AG04450 (cell line): ENCODE measurements at regions not wholly inside any gene's neighbourhood (a gene's known extent, or its start where the extent isn't known, plus 50 kb on each side); places are given as distances from the start of the nearest gene placed in this dataset.

Experiments
- CTCF ChIA-PET: fragments of 300-600, 350-600 bp; formaldehyde crosslinking; extraction: SDS; loops from one replicate; lab custom pipeline; 2022; ENCODE audit warnings: antibody characterized with exemption, inconsistent platforms; lab: Charles Lee
- POLR2A ChIA-PET: fragments of 350-600 bp; formaldehyde crosslinking; extraction: SDS; loops from one replicate; lab custom pipeline; 2021; ENCODE audit warnings: antibody characterized with exemption, inconsistent platforms; lab: Yijun Ruan, JAX
- DNase-seq: peaks from one replicate; pipeline ENCODE4 v3.0.0-alpha.2; 2011; ENCODE audit warnings: low read depth, low spot score
- H3K27ac ChIP-seq: one replicate; pipeline ENCODE4 v1.5.1; 2012; ENCODE audit warnings: low read depth, low read length, control low read depth
- H3K27me3 ChIP-seq: one replicate; pipeline ENCODE4 v1.6.0; 2012; ENCODE audit warnings: low read length; ENCODE audit not compliant: control insufficient read depth, insufficient read depth
- H3K4me3 ChIP-seq: 2 replicates; pipeline ENCODE4 v1.5.1; 2011; ENCODE audit warnings: mild to moderate bottlenecking, low read depth, low read length, control low read depth
- H3K9me3 ChIP-seq: 2 replicates; pipeline ENCODE4 v1.5.1; 2012; ENCODE audit warnings: low read length; ENCODE audit not compliant: control insufficient read depth, insufficient read depth
- CTCF ChIP-seq: IDR thresholded peaks from 2 replicates; pipeline ENCODE4 v1.5.1; 2011; ENCODE audit warnings: low read depth, low read length, control low read depth, inconsistent platforms

GRCh38 chr5:148774313-148774712 lies 52.1 kb upstream of the ADRB2 start:
- H3K27ac ChIP-seq, result no peak overlapping the region
- POLR2A ChIA-PET, result interaction anchor here (0.5 kb wide), 1 partner anchor 31 kb away, joined by 3 read pairs; no protein-coding TSS in a partner anchor
- DNase-seq, result no peak
- no peak overlapping the region for H3K4me3 ChIP-seq
- no peak for TF ChIP-seq CTCF
- CTCF ChIA-PET, result interaction anchor here (0.7 kb wide), 1 partner anchor 33 kb away, joined by 3 read pairs; no protein-coding TSS in a partner anchor
- no peaks in the 10 kb centered on the region for H3K27me3 ChIP-seq
- no peaks in the 10 kb centered on the region for H3K9me3 ChIP-seq

- POLR2A ChIA-PET, result interaction anchor here (0.7 kb wide), 1 partner anchor 197 kb away, joined by 3 read pairs; no protein-coding TSS in a partner anchor
- no peak for DNase-seq
- no peak overlapping the region for H3K27ac ChIP-seq
Observed at GRCh38 chr5:148776261-148776660, 50.1 kb upstream of the ADRB2 start.

More at GRCh38 chr5:148776261-148776660, 50.1 kb upstream of the ADRB2 start:
- no peak overlapping the region for H3K4me3 ChIP-seq
- no peak for TF ChIP-seq CTCF
- CTCF ChIA-PET, result interaction anchor here (1.0 to 2.9 kb wide), 5 partner anchors 35 to 259 kb away, joined by 4 to 11 read pairs (median 6); no protein-coding TSS in a partner anchor
- no peaks in the 10 kb centered on the region for H3K9me3 ChIP-seq
- no peaks in the 10 kb centered on the region for H3K27me3 ChIP-seq
